Suprapubic skin (tissue), 4 donors: ENCODE measurements at regions not wholly inside any gene's neighbourhood (a gene's known extent, or its start where the extent isn't known, plus 50 kb on each side); places are given as distances from the start of the nearest gene placed in this dataset.

ENCODE experiments used
- EP300 ChIP-seq: sonication (generic); formaldehyde crosslinking; IDR thresholded peaks from one replicate; pipeline ENCODE4 v1.6.1; 2017; ENCODE audit warnings: antibody characterized with exemption
- POLR2A ChIP-seq, 2 donors: fragments of 450-650 bp; IDR thresholded peaks; one replicate each; pipeline ENCODE4 v1.6.1; 2017; ENCODE audit warnings: antibody characterized with exemption in 2 of 2, mild to moderate bottlenecking in 2 of 2, moderate library complexity in 2 of 2
- POLR2AphosphoS5 ChIP-seq, 3 donors: sonication (generic); formaldehyde crosslinking; IDR thresholded peaks; one replicate each; pipeline ENCODE4 v1.6.1; 2017; ENCODE audit warnings: antibody characterized with exemption in 3 of 3
- TF ChIP-seq, protein P1 (sequence below), 2 donors: fragments of 200-600 bp in 1 of 2; fragments of 450-650 bp in 1 of 2; sonication (generic) in 1 of 2; IDR thresholded peaks; one replicate each; pipeline ENCODE4 v1.5.1; 2016 to 2019; ENCODE audit warnings: antibody characterized with exemption in 2 of 2, mild to moderate bottlenecking in 1 of 2, moderate library complexity in 1 of 2

GRCh38 chr6:169838346-169839028 is 87.1 kb downstream of the ERMARD start:
- TF ChIP-seq, protein P1, sequence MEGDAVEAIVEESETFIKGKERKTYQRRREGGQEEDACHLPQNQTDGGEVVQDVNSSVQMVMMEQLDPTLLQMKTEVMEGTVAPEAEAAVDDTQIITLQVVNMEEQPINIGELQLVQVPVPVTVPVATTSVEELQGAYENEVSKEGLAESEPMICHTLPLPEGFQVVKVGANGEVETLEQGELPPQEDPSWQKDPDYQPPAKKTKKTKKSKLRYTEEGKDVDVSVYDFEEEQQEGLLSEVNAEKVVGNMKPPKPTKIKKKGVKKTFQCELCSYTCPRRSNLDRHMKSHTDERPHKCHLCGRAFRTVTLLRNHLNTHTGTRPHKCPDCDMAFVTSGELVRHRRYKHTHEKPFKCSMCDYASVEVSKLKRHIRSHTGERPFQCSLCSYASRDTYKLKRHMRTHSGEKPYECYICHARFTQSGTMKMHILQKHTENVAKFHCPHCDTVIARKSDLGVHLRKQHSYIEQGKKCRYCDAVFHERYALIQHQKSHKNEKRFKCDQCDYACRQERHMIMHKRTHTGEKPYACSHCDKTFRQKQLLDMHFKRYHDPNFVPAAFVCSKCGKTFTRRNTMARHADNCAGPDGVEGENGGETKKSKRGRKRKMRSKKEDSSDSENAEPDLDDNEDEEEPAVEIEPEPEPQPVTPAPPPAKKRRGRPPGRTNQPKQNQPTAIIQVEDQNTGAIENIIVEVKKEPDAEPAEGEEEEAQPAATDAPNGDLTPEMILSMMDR (IDR thresholded peaks at IDR 0.05): no peak
- TF ChIP-seq POLR2AphosphoS5 (IDR thresholded peaks at IDR 0.05): no peak
- no peak for TF ChIP-seq POLR2A (IDR thresholded peaks at IDR 0.05)
- no peak for TF ChIP-seq EP300
